Body of pancreas (tissue), 4 donors: ENCODE measurements at regions not wholly inside any gene's neighbourhood (a gene's known extent, or its start where the extent isn't known, plus 50 kb on each side); places are given as distances from the start of the nearest gene placed in this dataset.

Experiments used
- ATAC-seq: fragments of 150-250 bp; one replicate; pipeline ENCODE4 v1.9.1; 2016
- DNase-seq, 4 donors: peaks; one replicate each; pipeline ENCODE4 v3.0.0-alpha.2; 2019
- H3K27ac ChIP-seq, 4 donors: fragments of 200-600 bp; sonication (generic); 1 replicate in 3 of 4; 2 replicates in 1 of 4; pipeline versions ENCODE4 v1.5.1 to v1.6.1; 2016 to 2019; ENCODE audit warnings: mild to moderate bottlenecking in 1 of 4, mixed read lengths in 1 of 4, moderate library complexity in 1 of 4
- H3K27me3 ChIP-seq, 2 donors: fragments of 200-600 bp; sonication (generic); one replicate each; pipeline ENCODE4 v1.6.0; 2016; ENCODE audit warnings: mild to moderate bottlenecking in 1 of 2
- H3K36me3 ChIP-seq, 2 donors: fragments of 200-600 bp; sonication (generic); replicated peaks in 1 of 2; 2 replicates each; pipeline ENCODE4 v1.5.1; 2016; ENCODE audit warnings: low read depth in 2 of 2; ENCODE audit not compliant: insufficient read depth in 1 of 2
- H3K4me1 ChIP-seq: fragments of 200-600 bp; sonication (generic); one replicate; pipeline ENCODE4 v1.6.0; 2016
- H3K4me3 ChIP-seq, 2 donors: fragments of 200-600 bp; sonication (generic); 1 replicate in 1 of 2; 2 replicates in 1 of 2; pipeline ENCODE4 v1.5.1; 2016 to 2019
- H3K9me3 ChIP-seq, 3 donors: fragments of 200-600 bp; sonication (generic); 1 replicate in 2 of 3; 2 replicates in 1 of 3; pipeline ENCODE4 v1.5.1; 2016
- CTCF ChIP-seq, 7 experiments: fragments of 450-650 bp in 4 of 7; fragments of 200-600 bp in 3 of 7; sonication (generic) in 3 of 7; IDR thresholded peaks; one replicate each; pipeline ENCODE4 v1.5.1; 2016 to 2019; ENCODE audit warnings: antibody characterized with exemption in 7 of 7
- POLR2A ChIP-seq, 3 donors: fragments of 450-650 bp; IDR thresholded peaks; one replicate each; pipeline ENCODE4 v1.6.1; 2016; ENCODE audit warnings: antibody characterized with exemption in 3 of 3, mild to moderate bottlenecking in 2 of 3
- WGBS, 2 donors: methylation state at CpG; one replicate each; pipeline ENCODE4 v1.1.5; 2017; 5-methylcytosine and 5-hydroxymethylcytosine counted together
- intact Hi-C: fragments of 100-400 bp; cut with DNase I; formaldehyde crosslinking; loops from one replicate; pipeline ENCODE4 v1.15.1; 2023

GRCh38 chr3:151604891-151605290, 128.8 kb upstream of the AADACL2 start:
- TF ChIP-seq CTCF (IDR thresholded peaks at IDR 0.05) (no peak), POLR2A (IDR thresholded peaks at IDR 0.05) (no peak)
- intact Hi-C loops: no loop called here
- no peaks in the 10 kb centered on the region for H3K4me1 ChIP-seq
- H3K27me3 ChIP-seq: no peaks in the 10 kb centered on the region
- ATAC-seq (no peak), DNase-seq (no peak)
- no peaks in the 10 kb centered on the region for H3K9me3 ChIP-seq
- H3K27ac ChIP-seq: no peak overlapping the region
- WGBS, 2 donors: 88 to 91% methylated on average over 1 of the region's 1 CpG
- H3K4me3 ChIP-seq: no peak overlapping the region
- no peaks in the 10 kb centered on the region for H3K36me3 ChIP-seq

GRCh38 chr3:151600783-151601182, 132.9 kb upstream of the AADACL2 start:
- no peak for TF ChIP-seq POLR2A (IDR thresholded peaks at IDR 0.05)
- no peak overlapping the region for H3K27ac ChIP-seq
- ATAC-seq (no peak), DNase-seq (no peak)
- H3K9me3 ChIP-seq: no peaks in the 10 kb centered on the region
- no peaks in the 10 kb centered on the region for H3K4me1 ChIP-seq
- H3K36me3 ChIP-seq: no peaks in the 10 kb centered on the region
- intact Hi-C loops: no loop called here
- H3K4me3 ChIP-seq: no peak overlapping the region
- no peaks in the 10 kb centered on the region for H3K27me3 ChIP-seq

GRCh38 chr3:151599103-151599672, 134.5 kb upstream of the AADACL2 start:
- no peak overlapping the region for H3K4me3 ChIP-seq
- ATAC-seq (no peak), DNase-seq (no peak)
- H3K9me3 ChIP-seq: no peaks in the 10 kb centered on the region
- no peak overlapping the region for H3K27ac ChIP-seq
- intact Hi-C loops: no loop called here
- 77 to 79% methylated on average over 7 of the region's 7 CpGs for WGBS, 2 donors
- TF ChIP-seq CTCF (IDR thresholded peaks at IDR 0.05): no peak
- H3K27me3 ChIP-seq: no peaks in the 10 kb centered on the region
- no peaks in the 10 kb centered on the region for H3K36me3 ChIP-seq
- no peaks in the 10 kb centered on the region for H3K4me1 ChIP-seq

GRCh38 chr3:151596940-151597339, 136.1 kb upstream of the IGSF10 start:
- WGBS, 2 donors: 61 to 72% methylated on average over 5 of the region's 5 CpGs
- Histone ChIP-seq H3K9me3 (no peaks in the 10 kb centered on the region), H3K27me3 (no peaks in the 10 kb centered on the region), H3K4me3 (no peak overlapping the region), H3K36me3 (no peaks in the 10 kb centered on the region), H3K27ac (no peak overlapping the region), H3K4me1 (no peaks in the 10 kb centered on the region)
- no peak for ATAC-seq
- no peak for DNase-seq
- intact Hi-C loops: no loop called here
- TF ChIP-seq CTCF (IDR thresholded peaks at IDR 0.05) (no peak), POLR2A (IDR thresholded peaks at IDR 0.05) (no peak)

- no peaks in the 10 kb centered on the region for H3K9me3 ChIP-seq
- no peak for TF ChIP-seq CTCF (IDR thresholded peaks at IDR 0.05)
- no peak for TF ChIP-seq POLR2A (IDR thresholded peaks at IDR 0.05)
- ATAC-seq (no peak), DNase-seq (no peak)
- no peak overlapping the region for H3K4me3 ChIP-seq
- H3K27ac ChIP-seq: no peak overlapping the region
- no peaks in the 10 kb centered on the region for H3K27me3 ChIP-seq
- no peaks in the 10 kb centered on the region for H3K36me3 ChIP-seq
- H3K4me1 ChIP-seq: no peaks in the 10 kb centered on the region
- WGBS, 2 donors: 89 to 97% methylated on average over 1 of the region's 1 CpG
- intact Hi-C loops: no loop called here
Observed at GRCh38 chr3:151593928-151594327, 133.1 kb upstream of the IGSF10 start.
